DMS 273 treated with DMSO at 0.1 percent for 48 hours (cell line): ENCODE measurements at regions not wholly inside any gene's neighbourhood (a gene's known extent, or its start where the extent isn't known, plus 50 kb on each side); places are given as distances from the start of the nearest gene placed in this dataset.
A peak's percentile ranks its signal among the peaks of the same experiment; 100 is the strongest.
"Not testable (repeated sequence)": the region's sequence is repeated elsewhere in the genome, so short reads cannot be mapped to it uniquely, and the experiment has no call there.

Experiments used
- DNase-seq: peaks from one replicate; lab custom pipeline; 2025; lab: John Stamatoyannopoulos, UW

GRCh38 chr15:38073178-38073946, 138.9 kb downstream of the TMCO5A start:
- DNase-seq = peak; percentile 8

DNA sequence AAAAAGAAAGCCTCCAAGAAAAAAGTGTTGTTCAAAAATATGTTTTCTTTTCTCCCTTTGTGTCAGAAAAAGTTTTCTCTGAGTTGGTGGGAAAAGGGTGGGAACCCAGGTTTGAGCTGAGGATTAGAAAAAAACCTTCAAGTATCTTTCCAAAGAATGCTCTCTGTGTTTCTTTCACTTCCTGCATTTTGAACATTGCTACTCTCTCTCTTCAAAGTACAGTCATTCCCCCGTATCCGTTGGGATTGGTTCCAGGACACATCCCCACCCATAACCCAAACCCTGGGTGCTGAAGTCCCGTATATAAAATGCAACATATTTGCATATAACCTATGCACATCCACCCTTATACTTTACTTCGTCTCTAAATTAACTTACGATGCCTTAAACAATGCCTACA, 139.6 kb downstream of the TMCO5A start:
- DNase-seq = no peak

DNA sequence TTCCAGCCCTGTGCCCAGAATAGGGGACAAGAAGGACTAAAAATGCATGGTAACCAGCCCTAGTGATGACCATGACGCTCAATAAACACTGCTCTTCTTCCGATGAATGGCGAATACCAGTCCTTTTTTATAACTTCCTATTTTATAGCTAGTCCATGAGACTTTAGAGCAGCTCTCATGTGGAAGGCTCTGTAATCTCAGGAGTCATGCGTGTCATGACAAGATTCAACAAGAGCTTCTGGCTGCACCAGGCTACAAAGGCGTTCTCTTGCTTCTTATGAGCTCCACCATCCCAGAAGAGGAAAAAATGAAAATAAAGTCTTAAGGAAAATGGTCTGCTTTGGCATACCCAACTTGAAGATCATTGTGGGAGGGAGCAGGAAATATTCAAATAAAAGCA, 141.0 kb downstream of the TMCO5A start:
- no peak for DNase-seq

DNA sequence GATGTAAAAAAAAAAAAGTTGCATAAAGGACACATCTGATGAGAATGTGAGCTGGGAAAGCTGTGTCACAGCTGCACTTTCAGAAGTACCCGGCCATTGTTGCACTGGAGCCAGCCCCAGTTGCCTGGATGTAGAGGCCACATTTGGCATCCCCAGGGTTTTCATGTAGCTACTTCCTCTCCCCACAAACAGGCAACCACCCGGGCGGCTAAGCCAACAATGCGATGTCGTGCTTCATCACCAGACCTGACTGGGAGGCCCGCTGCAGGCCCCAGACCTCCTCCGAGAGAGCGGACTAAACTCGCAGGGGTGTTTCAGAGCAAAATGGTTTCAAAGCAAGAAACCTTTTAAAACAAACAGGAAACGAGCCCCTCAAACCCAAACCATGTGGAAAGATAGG, 142.3 kb downstream of the TMCO5A start:
- no peak for DNase-seq

DNA sequence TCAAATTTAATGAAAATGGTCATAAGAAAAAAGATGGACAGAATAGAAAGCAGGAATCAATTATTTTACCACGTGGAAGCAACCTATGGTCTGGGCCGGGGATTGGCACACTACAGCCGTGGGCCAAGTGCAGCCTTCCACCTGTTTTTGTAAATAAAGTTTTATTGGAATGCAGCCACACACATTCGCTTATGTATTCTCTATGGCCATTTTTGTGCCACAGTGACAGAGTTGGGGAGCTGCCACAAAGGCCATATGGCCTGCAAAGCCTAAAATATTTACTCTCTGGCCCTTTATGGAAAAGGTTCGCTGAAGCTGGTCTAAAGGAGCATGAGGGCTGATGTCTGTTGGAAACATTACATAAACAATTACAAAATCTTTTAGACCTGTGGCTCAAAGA, 144.8 kb downstream of the TMCO5A start:
- DNase-seq = no peak

DNA sequence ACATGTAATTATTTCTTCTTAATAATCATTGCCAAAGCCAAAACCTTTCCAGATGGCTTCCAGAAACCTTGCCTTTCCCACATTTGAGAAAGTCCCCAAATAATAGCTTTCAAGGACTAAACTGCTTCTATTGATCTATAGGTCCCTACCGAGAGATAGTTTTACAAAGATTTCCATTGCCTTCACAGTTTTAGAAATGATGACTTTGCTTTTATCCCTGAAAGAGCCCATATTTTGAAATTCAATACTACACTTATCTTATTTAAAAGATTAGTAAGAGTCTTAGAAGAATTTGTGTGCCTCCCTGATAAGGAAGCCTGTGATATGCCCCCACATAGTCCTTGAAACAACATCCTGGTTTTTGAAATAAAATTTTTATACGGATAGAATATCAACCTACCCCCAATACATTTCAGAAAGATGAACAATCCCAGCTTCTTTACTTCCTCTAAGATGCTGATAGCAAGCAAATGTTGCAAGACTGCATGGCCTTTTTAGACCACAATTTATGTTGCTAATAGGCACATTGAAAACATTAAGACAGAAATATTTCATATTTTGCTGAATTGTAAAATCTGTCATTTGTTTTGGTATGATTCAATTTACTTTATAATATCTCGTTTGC, 146.3 kb downstream of the TMCO5A start:
- no peak for DNase-seq

DNA sequence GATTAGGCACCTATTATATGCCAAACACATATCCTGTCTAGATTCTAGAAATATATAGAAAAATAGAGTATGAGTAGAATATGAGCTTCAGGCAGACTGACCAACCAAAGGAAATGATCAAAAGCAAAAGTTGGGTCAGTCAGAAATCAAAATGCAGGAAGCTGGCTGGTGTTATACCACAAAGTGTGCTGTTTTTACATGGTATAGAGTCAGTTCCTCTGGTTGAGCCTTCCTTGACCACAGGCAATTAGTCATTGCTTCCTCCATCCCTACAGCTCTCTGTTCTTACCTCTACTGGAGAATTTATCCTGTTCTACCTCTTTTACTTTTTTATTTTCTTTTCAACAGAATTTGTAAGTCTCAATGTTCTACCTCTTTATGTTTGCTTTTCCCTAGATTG, 149.8 kb downstream of the TMCO5A start:
- no peak for DNase-seq

GRCh38 chr15:38085114-38085513, 150.7 kb downstream of the TMCO5A start:
- DNase-seq = no peak

DNA sequence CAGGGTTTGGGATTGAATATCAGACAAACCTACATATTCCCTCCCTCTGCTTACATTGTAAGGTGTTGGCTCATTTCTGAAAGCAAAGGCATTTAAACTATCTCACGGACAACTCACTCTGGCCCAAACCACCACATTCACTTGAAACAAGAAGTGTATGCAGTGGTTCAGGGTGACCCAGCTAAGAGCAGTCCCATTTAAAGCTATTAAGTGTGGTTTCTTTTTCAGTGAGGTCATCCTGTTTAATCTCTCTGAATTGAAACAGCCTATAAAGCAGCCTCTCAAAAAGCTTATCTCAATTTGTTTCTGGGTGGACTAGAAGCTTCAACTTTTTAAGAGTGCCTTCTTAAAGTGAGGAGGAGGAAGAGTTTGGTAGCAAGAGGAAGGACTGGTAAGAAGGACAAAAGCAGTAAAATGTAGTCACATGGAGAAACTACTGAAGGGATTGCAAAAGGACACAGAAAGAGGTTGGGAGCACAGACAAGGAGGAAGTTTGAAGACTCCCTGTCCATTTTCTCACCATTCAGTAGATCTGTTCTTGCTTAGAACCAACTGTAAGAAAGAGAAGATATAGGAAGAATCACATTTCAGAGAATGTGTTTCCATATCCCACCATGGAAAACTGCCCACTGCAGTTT, 151.6 kb downstream of the TMCO5A start:
- no peak for DNase-seq

- no peak for DNase-seq
Observed at GRCh38 chr15:38086611-38087010, 152.2 kb downstream of the TMCO5A start.

DNA sequence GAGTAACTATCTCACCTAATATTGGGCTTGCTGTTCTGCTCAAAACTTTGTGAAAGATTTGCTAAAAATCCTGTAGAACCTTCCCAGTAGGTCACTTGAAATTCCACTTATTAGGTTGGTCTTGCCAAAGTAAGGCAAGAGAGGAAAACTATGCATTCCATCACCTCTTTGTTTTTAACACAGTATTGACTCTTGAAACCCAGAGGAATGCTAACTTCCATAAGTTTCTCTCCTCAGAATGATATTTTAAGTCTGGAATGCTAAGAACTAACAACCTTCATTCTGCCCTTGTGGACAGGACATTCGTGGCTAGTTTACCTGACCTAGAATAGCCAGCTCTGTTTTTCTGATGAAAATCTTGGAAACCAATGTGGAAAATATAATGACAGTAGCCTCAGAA, 154.5 kb downstream of the TMCO5A start:
- DNase-seq = no peak

DNA sequence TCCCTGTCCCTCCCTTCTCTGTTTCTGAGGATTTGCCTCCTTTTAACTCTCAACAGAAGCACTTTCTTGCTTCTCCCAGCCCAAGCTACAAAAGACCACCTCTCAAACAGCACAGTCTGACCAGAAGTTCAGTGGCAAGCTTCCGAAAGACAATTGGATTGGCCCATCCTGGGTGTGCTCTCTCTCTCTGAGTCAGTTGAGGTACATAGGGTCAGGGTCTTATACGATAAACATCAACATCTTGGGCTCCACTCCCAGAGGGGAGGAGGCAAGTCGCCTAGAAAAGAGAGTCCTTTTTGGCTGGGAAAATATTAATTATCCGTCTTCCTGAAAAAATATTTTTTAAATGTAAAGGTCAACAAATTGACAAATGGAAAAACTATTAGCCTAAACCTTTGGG, 155.8 kb downstream of the TMCO5A start:
- DNase-seq = no peak

- no peak for DNase-seq
Observed at GRCh38 chr15:38090678-38091077, 156.2 kb downstream of the TMCO5A start.

GRCh38 chr15:38091078-38091645, 156.7 kb downstream of the TMCO5A start:
- DNase-seq = no peak

DNA sequence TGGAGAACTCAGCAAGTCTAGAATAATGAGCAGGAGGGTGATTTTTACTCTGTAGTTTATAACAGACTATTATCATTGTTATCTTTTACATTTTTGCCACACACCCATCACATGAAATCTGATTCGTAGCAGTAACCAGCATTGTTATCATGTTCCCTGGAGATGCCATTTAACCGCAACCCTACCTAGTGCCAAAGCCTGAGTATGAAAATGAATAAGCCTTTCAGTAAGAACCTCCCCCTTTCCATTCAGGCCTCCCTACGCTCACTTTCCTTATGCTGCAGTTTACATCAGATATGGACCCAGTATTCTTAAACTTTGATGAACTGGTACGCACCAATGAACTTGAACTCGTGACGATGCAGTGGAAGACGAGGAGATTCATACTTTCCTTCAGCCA, 158.7 kb upstream of the SPRED1 start:
- no peak for DNase-seq

- DNase-seq = no peak
Observed at GRCh38 chr15:38102972-38103371, 149.7 kb upstream of the SPRED1 start.

- no peak for DNase-seq
Observed at GRCh38 chr15:38103564-38103963, 149.1 kb upstream of the SPRED1 start.

GRCh38 chr15:38111070-38111469, 141.6 kb upstream of the SPRED1 start:
- DNase-seq = no peak

- no peak for DNase-seq
Observed at GRCh38 chr15:38112406-38112805, 140.2 kb upstream of the SPRED1 start.

- no peak for DNase-seq
Observed at GRCh38 chr15:38115121-38115520, 137.5 kb upstream of the SPRED1 start.

GRCh38 chr15:38117781-38118180, 134.9 kb upstream of the SPRED1 start:
- no peak for DNase-seq

GRCh38 chr15:38119865-38120264, 132.8 kb upstream of the SPRED1 start:
- DNase-seq = not testable (repeated sequence)

- DNase-seq = no peak
Observed at GRCh38 chr15:38127306-38127771, 125.3 kb upstream of the SPRED1 start.
